Heart right ventricle (tissue), 16 donors: ENCODE measurements at regions not wholly inside any gene's neighbourhood (a gene's known extent, or its start where the extent isn't known, plus 50 kb on each side); places are given as distances from the start of the nearest gene placed in this dataset.

Source experiments
- ATAC-seq, 8 donors: fragments of 200-7000 bp; cut with Tn5 transposase; one replicate each; pipeline ENCODE4 v1.9.1; 2020; ENCODE audit warnings: mild to moderate bottlenecking in 8 of 8, moderate library complexity in 8 of 8, moderate number of reproducible peaks in 1 of 8
- DNase-seq, 2 donors: peaks; one replicate each; pipeline ENCODE4 v3.0.0-alpha.2; 2020
- H3K27ac ChIP-seq, 10 donors: fragments of 200-600 bp; sonication (generic) in 2 of 10; one replicate each; pipeline versions ENCODE4 v1.5.0 to v1.8.0; 2020 to 2022; ENCODE audit warnings: mild to moderate bottlenecking in 3 of 10
- H3K27me3 ChIP-seq, 7 donors: fragments of 200-600 bp; one replicate each; pipeline ENCODE4 v1.8.0; 2021 to 2022; ENCODE audit warnings: mild to moderate bottlenecking in 2 of 7
- H3K36me3 ChIP-seq, 9 donors: fragments of 200-600 bp; sonication (generic) in 1 of 9; one replicate each; pipeline versions ENCODE4 v1.5.0 to v1.8.0; 2020 to 2022; ENCODE audit warnings: mild to moderate bottlenecking in 2 of 9
- H3K4me1 ChIP-seq, 9 donors: fragments of 200-600 bp; sonication (generic) in 1 of 9; one replicate each; pipeline versions ENCODE4 v1.5.0 to v1.8.0; 2020 to 2022; ENCODE audit warnings: mild to moderate bottlenecking in 4 of 9
- H3K4me3 ChIP-seq, 10 donors: fragments of 200-600 bp; sonication (generic) in 2 of 10; one replicate each; pipeline versions ENCODE4 v1.5.0 to v1.8.0; 2020 to 2022; ENCODE audit warnings: mild to moderate bottlenecking in 7 of 10, moderate library complexity in 2 of 10
- H3K9me3 ChIP-seq, 11 donors: fragments of 200-600 bp in 10 of 11; sonication (generic) in 2 of 11; one replicate each; pipeline versions ENCODE4 v1.5.0 to v1.8.0; 2013 to 2022; ENCODE audit warnings: mild to moderate bottlenecking in 2 of 11, control low read depth in 1 of 11, moderate library complexity in 1 of 11
- CTCF ChIP-seq, 9 donors: fragments of 200-600 bp; sonication (generic) in 2 of 9; IDR thresholded peaks; one replicate each; pipeline versions ENCODE4 v1.5.0 to v1.8.0; 2021 to 2022; ENCODE audit warnings: antibody characterized with exemption in 9 of 9, mild to moderate bottlenecking in 5 of 9, moderate library complexity in 1 of 9
- WGBS, 2 donors: extraction: QIAGEN DNeasy Blood & Tissue Kit; methylation state at CpG; one replicate each; pipeline ENCODE4 v1.1.7; 2013; ENCODE audit warnings: inconsistent platforms in 1 of 2; 5-methylcytosine and 5-hydroxymethylcytosine counted together
- intact Hi-C, 10 donors: fragments of 100-400 bp; cut with DNase I; formaldehyde crosslinking; loops; one replicate each; pipeline versions ENCODE4 v1.11.1 to v1.14.2; 2022
- donor health status: Arrhythmogenic right ventricular cardiomyopathy.
- donor health status: ischemic (EF 13 %, LVEDD 7.1; RV severe dilation, severe dysfunction).
- donor health status: healthy with polysubstance abuse.
- donor health status: DM: no; HTN: yes; CAD: no.
- donor health status: DM: no; HTN: no; CAD: no.
- donor health status: ischemic (EF 25% LVEDD 6.9; RV normal size, moderate dysfunction).
- donor health status: ischemic (EF 25% LVEDD 5.7; RV mildly dilated, moderate dysfunction).
- donor health status: healthy.
- donor health status: DM: yes; HTN: yes; CAD: no.
- donor health status: Ischemic cardiomyopathy.
- donor health status: ischemic (EF 35%, LVEDD 5.7; RV mildly dilated, moderate dysfunction).
- donor health status: nonischemic (EF 11% LVEDD 7.7; RV severe dilation, severe dysfunction).
- donor health status: DM: yes; HTN: yes; CAD: no.
- donor health status: PGD.
- donor health status: ischemic (EF 29% LVEDD 5.4; RV normal size, mild dysfunction).
- donor health status: nonischemic (EF 23%, LVEDD 6.1; RV moderate dilation, normal function).

GRCh38 chr5:119878712-119879111 is 249.4 kb downstream of the FAM170A start:
- DNase-seq (no peak), ATAC-seq (no peak)
- H3K9me3 ChIP-seq = no peaks in the 10 kb centered on the region
- H3K4me3 ChIP-seq = no peak overlapping the region
- TF ChIP-seq CTCF (IDR thresholded peaks at IDR 0.05) = no peak
- WGBS, 2 donors = 58 to 69% methylated on average over 2 of the region's 2 CpGs
- no peaks in the 10 kb centered on the region for H3K36me3 ChIP-seq
- intact Hi-C loops = no loop called here
- H3K27ac ChIP-seq = no peak overlapping the region
- H3K4me1 ChIP-seq = no peaks in the 10 kb centered on the region
- no peaks in the 10 kb centered on the region for H3K27me3 ChIP-seq

- H3K4me1 ChIP-seq = no peaks in the 10 kb centered on the region
- H3K9me3 ChIP-seq = no peaks in the 10 kb centered on the region
- ATAC-seq (no peak), DNase-seq (no peak)
- no peak for TF ChIP-seq CTCF (IDR thresholded peaks at IDR 0.05)
- no peaks in the 10 kb centered on the region for H3K27me3 ChIP-seq
- no peak overlapping the region for H3K4me3 ChIP-seq
- H3K27ac ChIP-seq = no peak overlapping the region
- intact Hi-C loops = no loop called here
- 78 to 87% methylated on average over 2 of the region's 2 CpGs for WGBS, 2 donors
- H3K36me3 ChIP-seq = no peaks in the 10 kb centered on the region
Measured at GRCh38 chr5:119879446-119879845, 250.1 kb downstream of the FAM170A start.

GRCh38 chr5:119895066-119895465 is 265.7 kb downstream of the FAM170A start:
- DNase-seq (no peak), ATAC-seq (no peak)
- Histone ChIP-seq H3K27ac (no peak overlapping the region), H3K9me3 (no peaks in the 10 kb centered on the region), H3K4me3 (no peak overlapping the region), H3K36me3 (no peaks in the 10 kb centered on the region), H3K27me3 (no peaks in the 10 kb centered on the region), H3K4me1 (no peaks in the 10 kb centered on the region)
- intact Hi-C loops = no loop called here
- TF ChIP-seq CTCF (IDR thresholded peaks at IDR 0.05) = no peak
- 66 to 92% methylated on average over 2 of the region's 2 CpGs for WGBS, 2 donors

- DNase-seq = no peak
- intact Hi-C loops = no loop called here
- Histone ChIP-seq H3K4me3 (no peak overlapping the region), H3K36me3 (no peaks in the 10 kb centered on the region), H3K27me3 (no peaks in the 10 kb centered on the region), H3K27ac (no peak overlapping the region), H3K4me1 (no peaks in the 10 kb centered on the region), H3K9me3 (no peaks in the 10 kb centered on the region)
- ATAC-seq = no peak
- WGBS, 2 donors = 39 to 43% methylated on average over 2 of the region's 2 CpGs
- TF ChIP-seq CTCF (IDR thresholded peaks at IDR 0.05) = no peak
Measured at GRCh38 chr5:119896826-119897536, 267.6 kb downstream of the FAM170A start.
